Thoracic aorta (tissue), 2 donors: ENCODE measurements at regions not wholly inside any gene's neighbourhood (a gene's known extent, or its start where the extent isn't known, plus 50 kb on each side); places are given as distances from the start of the nearest gene placed in this dataset.

ENCODE experiments used
- ATAC-seq: fragments of 150-250 bp; one replicate; pipeline ENCODE4 v1.8.0; 2017; ENCODE audit warnings: low read depth; ENCODE audit not compliant: insufficient number of reproducible peaks, low FRiP score
- DNase-seq: peaks from one replicate; pipeline ENCODE4 v3.0.0-alpha.2; 2020; ENCODE audit warnings: low spot score
- H3K27ac ChIP-seq, 2 donors: fragments of 200-600 bp; sonication (generic); 1 replicate in 1 of 2; 2 replicates in 1 of 2; pipeline ENCODE4 v1.5.1; 2016; ENCODE audit warnings: mild to moderate bottlenecking in 2 of 2, moderate library complexity in 2 of 2
- H3K27me3 ChIP-seq: fragments of 200-600 bp; sonication (generic); replicated peaks from 2 replicates; pipeline ENCODE4 v1.6.0; 2016; ENCODE audit warnings: mild to moderate bottlenecking; ENCODE audit not compliant: insufficient read depth
- H3K36me3 ChIP-seq: fragments of 200-600 bp; sonication (generic); one replicate; pipeline ENCODE4 v1.5.1; 2016
- H3K4me1 ChIP-seq, 2 donors: fragments of 200-600 bp; sonication (generic); 1 replicate in 1 of 2; 2 replicates in 1 of 2; pipeline versions ENCODE4 v1.5.1 to v1.6.0; 2016; ENCODE audit warnings: low read depth in 2 of 2, mild to moderate bottlenecking in 1 of 2; ENCODE audit not compliant: control insufficient read depth in 1 of 2
- H3K4me3 ChIP-seq: fragments of 200-600 bp; sonication (generic); 2 replicates; pipeline ENCODE4 v1.5.1; 2016; ENCODE audit warnings: mild to moderate bottlenecking
- H3K9me3 ChIP-seq: fragments of 200-600 bp; sonication (generic); 2 replicates; pipeline ENCODE4 v1.5.1; 2016
- CTCF ChIP-seq: fragments of 200-600 bp; sonication (generic); IDR thresholded peaks from one replicate; pipeline ENCODE4 v1.5.1; 2019; ENCODE audit warnings: antibody characterized with exemption

- peak; percentile 81 for ATAC-seq
- H3K4me3 ChIP-seq, result peak overlapping the region; percentile 44
- H3K27ac ChIP-seq, result peak overlapping the region; percentile 50 to 75
- no peaks in the 10 kb centered on the region for H3K36me3 ChIP-seq
- H3K27me3 ChIP-seq, result no peaks in the 10 kb centered on the region
- TF ChIP-seq CTCF, result no peak
- peaks cover 0 to 12% of the 10 kb centered on the region in 2 donors for H3K4me1 ChIP-seq
- no peaks in the 10 kb centered on the region for H3K9me3 ChIP-seq
- DNase-seq, result no peak
These were observed 155.0 kb downstream of the SETD4 start for GRCh38 chr21:35905096-35905962.

DNA sequence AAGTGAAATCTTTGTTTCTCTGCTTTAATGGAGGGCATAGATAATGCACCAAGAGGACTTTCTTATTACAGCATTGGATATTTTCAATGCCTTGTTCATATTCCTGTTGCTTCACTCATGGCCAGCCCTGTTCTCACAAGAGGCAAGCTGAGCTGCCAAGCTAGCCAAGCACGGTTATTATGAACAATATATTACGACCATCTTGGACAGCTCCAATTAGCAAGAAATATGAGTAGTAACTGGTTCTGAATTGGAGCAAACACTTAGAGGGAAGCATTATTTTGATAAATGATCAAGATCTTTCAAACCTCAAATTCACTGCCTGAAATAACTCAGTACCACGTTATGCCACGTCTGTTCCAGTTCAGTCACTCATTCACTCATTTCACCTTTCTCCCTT lies 159.8 kb downstream of the SETD4 start:
- Histone ChIP-seq H3K27me3 (no peaks in the 10 kb centered on the region), H3K9me3 (no peaks in the 10 kb centered on the region), H3K27ac (no peak overlapping the region), H3K4me3 (no peak overlapping the region), H3K36me3 (no peaks in the 10 kb centered on the region), H3K4me1 (peaks cover 0 to 7% of the 10 kb centered on the region in 2 donors)
- no peak for DNase-seq
- no peak for ATAC-seq
- TF ChIP-seq CTCF, result no peak

DNA sequence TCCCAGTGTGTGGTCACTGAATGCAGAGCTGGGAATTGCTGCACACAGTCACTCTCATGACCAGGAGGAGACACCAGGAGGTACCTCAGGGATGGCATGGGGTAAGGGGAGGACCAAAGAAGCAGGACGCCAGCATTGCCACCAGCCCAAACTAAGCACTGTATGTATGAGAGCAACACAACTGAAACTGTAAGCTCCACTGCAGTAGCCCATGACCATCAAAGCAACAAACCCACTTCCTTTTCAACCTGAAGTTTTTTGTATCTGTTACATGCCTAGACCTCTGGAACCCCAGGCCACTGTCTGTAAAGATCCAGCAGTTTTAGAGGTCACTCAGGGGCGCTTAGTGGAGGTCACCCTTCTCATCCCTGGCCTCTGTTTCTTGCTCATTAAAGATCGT lies 164.3 kb downstream of the SETD4 start:
- H3K36me3 ChIP-seq, result no peaks in the 10 kb centered on the region
- no peaks in the 10 kb centered on the region for H3K9me3 ChIP-seq
- no peaks in the 10 kb centered on the region for H3K4me1 ChIP-seq
- DNase-seq, result no peak
- no peak overlapping the region for H3K4me3 ChIP-seq
- no peak for TF ChIP-seq CTCF
- no peaks in the 10 kb centered on the region for H3K27me3 ChIP-seq
- H3K27ac ChIP-seq, result no peak overlapping the region
- no peak for ATAC-seq

GRCh38 chr21:35895598-35895997 lies 164.7 kb downstream of the SETD4 start:
- Histone ChIP-seq H3K4me3 (no peak overlapping the region), H3K9me3 (no peaks in the 10 kb centered on the region), H3K36me3 (no peaks in the 10 kb centered on the region), H3K4me1 (no peaks in the 10 kb centered on the region), H3K27ac (no peak overlapping the region), H3K27me3 (no peaks in the 10 kb centered on the region)
- DNase-seq, result no peak
- TF ChIP-seq CTCF, result no peak
- ATAC-seq, result no peak

DNA sequence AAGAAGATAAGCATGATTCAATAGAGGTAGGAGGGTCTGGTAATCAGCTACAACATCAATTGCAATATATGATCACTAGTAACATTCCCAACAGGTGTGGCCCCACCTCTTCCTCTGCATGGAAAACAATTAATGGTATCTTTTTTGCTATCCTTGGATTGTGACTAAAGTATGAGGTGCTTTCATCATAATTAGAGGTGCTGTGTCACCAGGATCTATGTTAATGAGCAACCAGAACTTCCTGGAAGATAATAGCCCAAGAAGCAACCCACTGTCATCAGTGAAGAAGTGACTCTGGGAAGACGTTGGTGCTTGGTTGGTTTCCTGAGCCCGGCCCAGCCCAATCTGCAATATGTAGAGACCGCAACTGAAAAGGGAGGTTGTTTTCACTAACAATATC lies 167.2 kb downstream of the SETD4 start:
- no peak for DNase-seq
- Histone ChIP-seq H3K4me1 (no peaks in the 10 kb centered on the region), H3K27me3 (no peaks in the 10 kb centered on the region), H3K9me3 (no peaks in the 10 kb centered on the region), H3K4me3 (no peak overlapping the region), H3K36me3 (no peaks in the 10 kb centered on the region), H3K27ac (no peak overlapping the region)
- ATAC-seq, result no peak
- TF ChIP-seq CTCF, result no peak
